ENCODE measurements at regions not wholly inside any gene's neighbourhood (a gene's known extent, or its start where the extent isn't known, plus 50 kb on each side); places are given as distances from the start of the nearest gene placed in this dataset.

DNA sequence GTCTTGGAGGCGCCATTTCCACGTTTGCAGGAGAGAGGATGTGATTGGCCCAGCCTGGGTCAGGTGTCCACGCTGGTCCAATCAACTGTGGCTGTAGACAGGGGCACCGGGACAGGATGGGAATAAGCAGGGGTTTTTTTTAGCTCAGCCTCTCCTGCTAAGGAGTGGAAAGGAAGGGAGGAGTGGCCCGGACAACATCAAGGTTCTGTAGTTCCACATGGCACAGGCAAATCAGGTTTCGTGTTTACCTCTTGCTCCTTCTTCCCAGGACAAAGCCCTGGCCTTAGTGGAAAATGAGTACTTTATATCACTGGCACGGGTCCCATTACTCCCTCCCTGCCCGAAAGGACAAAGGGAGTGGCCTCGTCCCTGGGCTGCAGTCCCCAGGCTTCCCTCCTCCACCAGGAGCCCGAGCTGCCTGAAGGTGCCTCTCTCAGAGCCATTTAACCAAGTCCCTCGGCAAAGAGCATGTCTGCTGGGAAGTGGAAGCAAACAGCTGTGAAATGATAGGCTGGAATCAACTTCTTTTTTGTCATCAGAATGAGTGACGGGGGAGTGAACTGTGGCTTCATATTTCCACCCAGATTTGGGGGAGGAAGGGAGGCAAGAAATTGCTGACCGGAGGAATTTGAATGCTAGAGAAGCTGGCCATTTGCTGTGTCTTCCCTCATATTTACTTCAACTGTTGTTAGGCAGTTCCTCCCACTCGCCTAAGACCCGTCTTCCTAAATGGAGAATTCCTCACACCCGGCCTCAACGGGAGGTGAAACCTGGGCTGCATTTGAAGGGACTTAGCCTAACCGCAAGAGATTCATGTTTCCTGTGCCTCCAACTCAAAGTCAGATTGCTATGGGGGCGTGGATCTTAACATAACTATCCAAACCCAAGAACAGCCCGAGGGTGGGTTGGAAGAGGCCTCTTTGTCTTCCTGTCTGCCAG is 84.9 kb upstream of the SLC44A3 start:
- DNase-seq (ENCODE audit: low spot score) = no peak

DNA sequence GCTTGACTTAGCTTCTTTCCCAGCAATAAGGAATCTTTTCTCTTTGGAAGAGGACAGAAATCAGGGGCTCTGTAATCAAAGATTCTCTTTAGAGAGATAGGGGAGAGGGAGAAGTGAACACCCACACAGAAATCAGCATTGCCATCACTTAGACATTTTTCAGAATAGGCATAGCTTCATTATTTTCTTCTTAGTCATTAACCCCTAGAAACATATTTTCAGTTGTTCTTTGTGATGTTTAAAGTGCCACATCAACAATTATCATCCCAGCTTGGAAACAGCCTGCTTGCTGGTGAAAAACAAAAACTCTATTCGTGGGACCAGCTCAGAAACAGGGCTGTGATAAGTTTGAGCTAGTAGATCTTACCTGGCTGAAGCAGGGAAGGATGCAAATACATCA is 88.3 kb upstream of the SLC44A3 start:
- no peak for DNase-seq (ENCODE audit: low spot score)

GRCh38 chr1:94730450-94730849 is 89.7 kb upstream of the SLC44A3 start:
- no peak for DNase-seq (ENCODE audit: low spot score)

DNA sequence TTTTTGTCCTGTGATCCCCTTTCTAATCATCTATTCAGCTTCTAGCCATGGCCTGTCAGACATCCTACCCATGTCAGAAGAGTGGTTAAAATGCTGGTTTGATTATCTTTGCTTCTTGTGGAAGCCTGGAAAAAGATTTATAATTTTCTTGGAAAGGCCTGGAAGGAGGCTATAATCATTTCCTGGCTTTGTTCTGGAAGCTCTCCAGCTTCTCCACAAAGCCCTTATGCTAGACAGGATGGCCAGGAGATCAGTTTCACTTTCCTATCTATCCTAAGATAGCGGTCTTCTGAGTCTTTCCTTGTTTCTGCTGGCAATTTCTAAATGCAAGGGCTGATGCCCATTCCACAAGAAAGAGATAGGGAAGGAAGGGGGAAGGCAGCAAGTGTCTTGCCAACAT is 90.9 kb upstream of the SLC44A3 start:
- no peak for DNase-seq (ENCODE audit: low spot score)

- no peak for DNase-seq (ENCODE audit: low spot score)
These were observed 92.1 kb upstream of the SLC44A3 start for GRCh38 chr1:94727846-94728715.

DNA sequence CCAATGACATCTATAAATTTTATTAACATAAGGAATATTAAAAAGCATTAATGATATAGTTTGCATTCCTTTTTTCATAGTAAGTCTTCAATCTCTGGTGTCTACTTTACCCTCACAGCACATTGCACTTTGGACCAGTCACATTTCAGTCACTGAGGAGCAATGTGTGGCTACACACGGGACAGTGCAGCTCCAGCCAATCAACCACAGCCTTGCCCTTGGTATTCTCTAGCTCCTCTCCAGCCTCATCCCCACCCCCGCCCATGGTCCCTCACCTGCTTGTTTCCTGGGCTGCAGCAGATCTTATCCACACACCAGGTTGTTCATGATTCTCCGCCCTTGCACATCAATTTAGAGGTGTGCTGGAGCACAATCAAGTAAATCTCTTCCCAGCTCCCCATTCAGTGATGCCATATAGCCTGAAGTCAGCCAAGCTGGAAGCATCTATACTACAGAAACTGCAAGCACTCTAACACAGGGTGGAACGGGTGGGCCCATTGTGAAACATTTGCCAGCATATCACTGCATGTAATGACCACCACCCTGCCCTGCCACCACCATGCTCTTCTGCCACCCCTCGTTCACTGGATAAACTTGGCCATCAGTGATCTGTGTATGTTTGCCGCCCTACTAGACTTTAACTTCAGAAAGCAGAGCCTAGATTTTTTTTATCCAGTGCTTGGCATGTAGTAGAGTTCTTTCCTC is 93.0 kb upstream of the SLC44A3 start:
- DNase-seq (ENCODE audit: low spot score) = no peak

GRCh38 chr1:94725566-94725965 is 94.6 kb upstream of the SLC44A3 start:
- no peak for DNase-seq (ENCODE audit: low spot score)

- DNase-seq (ENCODE audit: low spot score) = no peak
These were observed 96.3 kb upstream of the SLC44A3 start for GRCh38 chr1:94723894-94724293.

GRCh38 chr1:94723463-94723862 is 96.7 kb upstream of the SLC44A3 start:
- no peak for DNase-seq (ENCODE audit: low spot score)

DNA sequence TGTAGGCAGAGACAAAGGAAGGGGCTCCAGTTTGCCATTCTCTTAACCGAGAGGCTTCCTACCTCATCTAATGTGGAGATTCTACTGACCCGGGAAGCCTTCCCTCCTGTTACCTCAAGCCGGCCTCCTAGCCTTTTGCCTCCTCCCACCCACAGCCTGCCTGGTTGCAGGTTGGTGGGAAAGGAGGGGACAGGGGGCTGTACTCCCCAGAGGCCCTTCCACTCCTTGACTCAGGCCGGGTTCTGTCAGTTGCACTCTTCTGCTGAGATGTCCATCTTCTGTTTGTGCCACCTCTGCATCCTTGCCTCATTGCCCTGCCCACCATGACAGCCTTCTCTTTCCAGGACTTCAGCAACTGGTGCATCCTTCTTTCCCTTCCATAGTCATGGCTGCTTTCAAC is 98.0 kb upstream of the SLC44A3 start:
- no peak for DNase-seq (ENCODE audit: low spot score)

DNA sequence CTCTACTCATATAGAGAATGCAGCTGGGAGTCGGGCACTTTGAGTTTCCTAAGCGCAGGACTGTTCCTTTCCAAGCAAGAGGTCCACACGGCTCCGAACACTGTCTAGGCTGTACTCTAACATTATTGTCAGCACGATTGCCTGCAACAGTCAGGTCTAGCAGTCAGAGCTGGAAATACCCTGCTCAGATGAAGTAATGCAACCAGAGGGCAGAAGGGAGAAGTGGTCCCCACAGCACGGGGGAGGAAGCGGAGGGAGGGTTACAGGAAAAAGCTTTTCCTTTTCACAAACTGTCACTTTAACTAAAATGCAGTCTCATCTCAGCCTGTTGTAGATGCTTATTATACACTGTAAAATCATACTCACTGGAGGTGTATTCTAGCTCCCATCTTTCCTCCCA is 98.9 kb upstream of the SLC44A3 start:
- no peak for DNase-seq (ENCODE audit: low spot score)

- no peak for DNase-seq (ENCODE audit: low spot score)
These were observed 100.0 kb upstream of the SLC44A3 start for GRCh38 chr1:94719926-94720793.

DNA sequence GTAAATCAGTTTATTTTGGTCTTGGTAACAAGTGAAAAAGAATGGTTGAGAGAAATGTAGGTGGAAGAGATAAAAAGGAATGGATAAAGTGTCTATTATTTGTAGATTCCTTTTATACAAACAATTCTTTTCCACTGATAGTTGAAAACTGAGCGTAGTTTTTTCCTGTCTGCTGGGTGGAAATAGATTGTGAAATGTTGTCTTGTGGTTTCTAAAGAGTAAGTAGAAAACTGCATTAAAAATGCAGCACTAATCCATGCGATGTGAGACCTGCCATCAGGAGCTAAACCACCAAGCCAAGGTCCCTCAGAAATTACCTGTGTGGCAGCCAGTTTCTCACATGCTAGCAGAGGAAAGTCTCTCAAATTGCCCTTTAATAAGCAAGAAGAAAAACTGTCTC is 103.2 kb upstream of the SLC44A3 start:
- DNase-seq (ENCODE audit: low spot score) = no peak

DNA sequence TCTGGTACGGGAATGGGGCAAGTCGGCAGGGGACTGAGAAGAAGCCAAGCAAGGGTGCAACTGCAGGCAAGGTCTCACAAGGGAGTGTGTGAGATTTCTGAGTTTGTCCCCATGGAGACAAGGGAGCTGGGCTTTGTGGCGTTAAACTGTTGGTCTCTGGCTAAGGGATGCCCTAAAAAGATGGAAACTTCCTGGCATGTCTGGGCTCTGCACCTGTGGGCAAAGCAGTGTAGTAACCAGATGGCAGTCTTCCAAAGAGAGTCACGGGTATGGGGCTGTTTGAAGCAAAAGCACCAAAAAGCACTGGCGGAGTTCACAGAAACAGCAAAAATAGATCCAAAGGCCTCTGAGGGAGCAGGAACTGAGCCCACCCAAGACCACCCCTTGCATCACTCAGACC is 104.8 kb upstream of the SLC44A3 start:
- DNase-seq (ENCODE audit: low spot score) = no peak

DNA sequence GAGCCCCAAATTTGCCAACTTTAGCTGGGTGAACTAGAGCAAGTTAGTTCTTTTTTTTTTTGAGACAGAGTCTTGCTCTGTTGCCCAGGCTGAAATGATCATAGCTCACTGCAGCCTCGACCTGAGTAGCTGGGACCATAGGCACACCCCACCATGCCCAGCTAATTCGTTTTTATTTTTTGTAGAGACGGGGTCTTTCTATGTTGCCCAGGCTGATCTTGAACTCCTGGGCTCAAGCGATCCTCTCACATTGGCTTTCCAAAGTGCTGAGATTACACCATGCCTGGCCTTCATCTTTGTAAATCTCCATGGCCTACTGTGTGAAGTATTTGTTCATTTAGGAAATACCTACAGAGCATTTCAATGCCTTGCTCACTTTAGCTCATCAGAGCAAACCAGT is 105.6 kb upstream of the SLC44A3 start:
- DNase-seq (ENCODE audit: low spot score) = no peak

DNA sequence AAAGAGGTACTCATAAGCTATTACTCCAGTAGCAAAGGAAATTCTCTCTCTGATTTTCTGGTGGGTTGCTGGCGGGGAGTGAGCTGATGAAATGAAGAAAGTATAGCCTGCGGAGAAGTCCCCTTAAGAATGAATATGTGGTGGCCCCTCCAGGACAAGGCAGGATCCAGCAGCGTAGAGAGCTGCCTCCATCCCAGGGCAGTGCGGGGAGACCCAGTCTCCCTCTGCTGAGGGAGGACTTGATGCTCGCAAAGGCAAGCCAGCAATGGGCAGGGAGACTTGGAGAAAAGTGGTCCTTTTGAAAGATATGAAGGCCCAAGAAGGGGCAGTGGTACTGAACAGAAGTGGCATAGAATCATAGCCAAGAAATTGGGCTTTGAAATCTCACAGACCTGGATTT is 106.0 kb upstream of the SLC44A3 start:
- no peak for DNase-seq (ENCODE audit: low spot score)

- no peak for DNase-seq (ENCODE audit: low spot score)
These were observed 106.5 kb upstream of the SLC44A3 start for GRCh38 chr1:94713472-94714141.

DNA sequence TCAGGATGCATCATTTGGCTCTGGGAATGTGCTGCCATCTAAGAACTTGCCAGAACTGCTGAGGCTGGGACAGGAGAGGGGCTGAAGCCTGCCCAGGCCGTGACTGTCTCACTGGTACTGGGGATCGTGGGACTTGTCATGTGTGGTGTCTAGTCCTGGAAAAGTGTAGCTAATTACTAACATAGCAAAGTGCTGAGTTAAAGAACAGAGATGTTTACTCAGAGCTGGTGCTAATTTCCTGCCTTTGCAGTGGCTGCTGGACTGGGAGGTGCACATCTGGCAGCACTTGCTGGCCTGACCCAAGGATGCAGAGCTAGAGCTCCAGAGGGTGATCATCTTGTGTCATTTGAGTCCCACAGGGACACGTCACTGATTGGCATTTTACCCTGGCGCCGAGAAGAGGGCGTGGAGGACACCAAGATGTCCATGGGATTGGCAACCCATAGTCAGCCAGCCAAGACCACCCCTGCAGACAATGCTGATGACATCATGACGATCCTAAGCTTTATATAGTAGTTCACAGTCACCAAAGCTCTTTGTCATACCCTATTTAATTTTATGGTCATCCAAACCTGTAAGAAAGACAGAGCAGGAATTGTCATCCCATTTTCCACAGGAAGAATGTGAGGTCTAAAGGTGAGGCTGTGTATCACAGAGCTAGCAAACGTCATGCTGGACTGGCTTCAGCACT is 110.1 kb upstream of the SLC44A3 start:
- no peak for DNase-seq (ENCODE audit: low spot score)

- no peak for DNase-seq (ENCODE audit: low spot score)
These were observed 111.3 kb upstream of the SLC44A3 start for GRCh38 chr1:94708811-94709210.

DNA sequence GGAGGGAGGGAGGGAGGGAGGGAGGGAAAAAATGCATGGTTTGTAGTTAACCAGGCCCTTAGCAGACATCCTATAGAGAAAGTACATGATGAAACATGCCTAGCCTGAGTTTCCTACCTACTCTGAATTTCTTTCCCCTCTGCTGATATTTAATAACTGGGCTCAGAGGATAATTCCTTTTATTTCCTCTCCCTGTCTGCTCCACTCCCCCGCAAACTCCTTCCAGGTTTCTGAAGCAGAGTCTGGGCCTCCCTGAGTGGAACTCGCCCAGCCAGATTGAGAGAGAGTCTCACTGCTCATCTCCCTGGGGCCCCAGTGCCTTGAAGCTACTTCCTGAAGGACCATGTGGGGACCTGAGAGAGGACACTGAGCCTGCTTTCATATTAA is 111.9 kb upstream of the SLC44A3 start:
- no peak for DNase-seq (ENCODE audit: low spot score)
